GM21447 (cell line): ENCODE measurements at regions not wholly inside any gene's neighbourhood (a gene's known extent, or its start where the extent isn't known, plus 50 kb on each side); places are given as distances from the start of the nearest gene placed in this dataset.
A peak's percentile ranks its signal among the peaks of the same experiment; 100 is the strongest.

Experiments used
- ATAC-seq: cut with Tn5 transposase; IDR thresholded peaks from one replicate; pipeline ENCODE4 v1.9.1; 2021; ENCODE audit not compliant: unreplicated experiment

DNA sequence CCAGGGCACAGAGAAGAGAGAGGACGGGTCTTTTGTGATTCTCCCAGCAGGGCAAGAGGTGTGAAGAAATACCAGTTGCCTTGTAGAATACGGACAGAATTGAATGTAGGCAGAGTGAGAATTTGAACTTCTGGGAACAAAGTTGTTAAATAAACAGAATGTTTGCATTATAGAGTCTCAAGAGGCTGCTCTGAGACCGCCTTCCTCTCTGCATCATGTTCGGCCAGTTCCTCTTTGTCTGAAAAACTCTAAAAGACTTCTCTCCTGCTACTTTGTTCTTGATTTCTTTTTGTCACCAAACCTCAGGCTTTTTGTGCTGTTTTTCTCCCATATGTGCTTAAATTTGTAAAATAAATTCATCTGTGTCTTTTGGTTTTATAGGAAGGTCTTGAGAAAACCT is 256.4 kb downstream of the DLEU7 start:
- no peak for ATAC-seq

- ATAC-seq = no peak
Measured at GRCh38 chr13:50587645-50588373, 255.7 kb downstream of the DLEU7 start.

GRCh38 chr13:50588491-50589130 is 254.9 kb downstream of the DLEU7 start:
- ATAC-seq = no peak

GRCh38 chr13:50589139-50589538 is 254.4 kb downstream of the DLEU7 start:
- ATAC-seq = no peak

DNA sequence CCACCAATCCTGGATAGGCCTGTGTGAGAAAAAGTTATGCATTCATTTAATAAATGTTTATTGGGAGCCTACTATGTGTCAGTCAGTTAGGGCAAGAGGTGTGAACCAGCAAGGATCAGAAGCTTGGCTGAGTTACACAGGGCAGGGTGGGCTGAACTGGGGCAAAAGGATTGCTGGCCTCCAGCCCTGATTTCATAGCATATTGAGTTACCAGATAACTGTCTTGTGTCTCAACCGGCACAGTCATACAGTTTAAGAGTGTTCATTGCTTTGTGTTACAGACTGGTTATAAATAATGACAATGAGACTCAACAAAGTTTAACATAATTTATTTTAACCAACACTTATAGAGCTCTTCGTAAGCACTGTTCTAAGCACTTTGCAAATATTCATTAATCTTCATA is 253.8 kb downstream of the DLEU7 start:
- ATAC-seq = no peak

GRCh38 chr13:50592412-50593155 is 250.9 kb downstream of the DLEU7 start:
- ATAC-seq = no peak

DNA sequence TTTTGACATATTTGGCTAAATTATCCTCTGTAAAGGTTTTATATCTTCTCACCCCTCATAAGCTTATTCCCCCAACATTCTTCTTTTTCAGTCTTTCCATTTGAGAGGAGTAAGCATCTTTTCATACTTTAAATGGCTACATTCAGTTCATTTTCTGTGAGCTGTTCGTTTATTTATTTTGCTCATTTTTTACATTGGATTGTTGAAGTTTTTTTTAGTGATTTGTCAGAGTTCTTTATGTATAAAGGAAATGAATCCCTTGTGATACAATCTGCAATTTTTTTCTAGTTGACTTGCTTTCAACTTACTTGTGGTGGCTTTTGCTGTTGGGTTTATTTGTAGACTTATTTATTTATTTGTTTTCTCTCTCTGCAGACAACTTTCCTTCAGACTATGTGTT is 250.3 kb downstream of the DLEU7 start:
- no peak for ATAC-seq

- peak; percentile 91 for ATAC-seq
Measured at GRCh38 chr13:50594276-50595051, 249.0 kb downstream of the DLEU7 start.

DNA sequence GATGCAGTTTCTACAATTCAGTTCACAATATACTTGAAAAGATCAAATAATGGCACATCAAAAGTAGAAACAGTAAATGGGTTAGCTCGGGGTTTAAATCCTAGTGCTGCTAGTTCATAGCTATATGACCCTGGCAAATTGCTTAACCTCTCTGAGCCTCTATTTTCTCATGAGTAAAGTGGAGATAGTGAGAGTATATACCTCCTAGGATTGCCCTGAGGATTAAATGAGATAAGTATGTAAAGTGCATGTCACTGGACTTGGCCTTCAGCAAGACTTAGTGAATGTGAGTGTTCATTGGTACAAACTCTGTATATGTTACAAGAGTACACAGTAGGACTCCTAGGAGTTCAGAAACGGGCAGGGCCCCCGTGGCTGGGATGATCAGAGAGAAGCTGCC is 248.3 kb downstream of the DLEU7 start:
- no peak for ATAC-seq

DNA sequence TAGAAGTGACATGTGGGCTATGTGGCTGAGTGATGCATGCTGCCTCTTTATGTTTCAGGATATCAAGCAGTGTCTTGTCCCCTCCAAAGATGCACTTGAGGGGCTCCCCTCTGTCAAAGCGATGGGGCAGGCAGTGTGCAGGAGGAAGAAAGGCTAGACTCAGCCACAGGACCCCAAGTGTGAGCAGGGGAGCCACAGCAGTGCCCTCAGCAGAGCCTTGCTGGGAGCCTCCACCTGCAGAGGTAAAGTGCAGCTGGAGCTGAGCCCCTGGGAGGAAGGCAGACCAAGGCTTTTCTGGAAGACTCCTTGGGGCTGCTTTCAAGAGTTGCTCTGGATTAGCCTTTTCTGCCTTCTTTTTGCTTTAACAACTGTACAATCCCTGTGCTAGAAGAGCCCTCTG is 247.3 kb downstream of the DLEU7 start:
- no peak for ATAC-seq

DNA sequence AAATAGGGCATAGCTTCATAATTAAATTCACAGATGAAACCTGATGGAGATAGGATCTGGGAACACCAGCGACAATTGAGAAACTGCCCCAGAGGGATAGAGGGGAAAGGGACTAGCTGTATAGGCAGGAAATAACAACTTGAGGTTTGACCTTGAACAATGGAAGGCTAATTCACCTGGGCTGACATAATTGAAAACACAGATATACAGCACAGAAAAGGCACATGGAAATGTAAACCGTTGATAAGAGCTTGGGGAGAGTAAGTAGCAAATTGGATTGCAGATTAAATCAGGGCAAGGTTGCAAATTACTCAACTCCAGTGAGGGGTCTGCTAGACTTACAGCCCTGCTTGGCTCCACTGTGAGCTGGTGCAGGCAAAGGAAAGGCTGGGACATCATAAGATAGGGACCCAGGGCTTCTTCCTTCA is 246.7 kb downstream of the DLEU7 start:
- ATAC-seq = no peak

DNA sequence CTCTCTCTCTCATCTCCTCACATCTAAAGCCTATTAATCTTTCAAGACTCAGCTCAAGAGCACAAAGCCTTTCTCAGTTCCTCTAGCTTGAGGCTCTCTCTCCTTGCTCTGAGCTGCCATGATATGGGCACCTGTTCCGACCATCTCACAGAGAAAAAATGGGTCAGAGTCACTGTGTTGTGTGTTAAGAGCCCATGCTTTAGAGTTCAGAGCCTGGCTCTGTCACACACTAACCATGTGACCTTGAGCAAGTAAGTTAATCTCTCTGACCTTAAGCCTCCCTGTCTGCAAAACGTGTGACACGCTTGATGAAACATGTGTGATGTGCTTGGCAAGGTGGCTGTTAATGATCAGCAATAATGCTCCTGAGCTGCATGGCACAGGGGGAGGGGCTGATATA is 245.2 kb downstream of the DLEU7 start:
- ATAC-seq = no peak

DNA sequence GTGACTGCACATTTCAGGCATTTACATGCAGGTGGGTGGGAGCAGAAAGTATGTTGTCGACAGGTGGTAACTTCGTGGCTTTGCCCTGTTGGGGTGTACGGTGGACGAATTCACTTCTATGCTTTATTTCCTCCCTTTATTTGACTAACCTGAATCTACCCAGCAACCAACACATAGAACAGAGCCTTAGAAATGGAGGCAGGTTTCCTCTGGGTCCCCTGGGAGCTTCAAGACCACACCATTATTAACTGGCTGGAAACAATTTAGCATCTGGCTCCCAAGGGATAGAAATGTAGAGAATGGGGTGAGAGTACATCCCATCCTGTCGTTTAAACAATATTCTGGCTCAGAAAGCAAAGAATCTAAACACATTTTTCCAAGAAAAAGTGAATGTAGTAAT is 244.4 kb downstream of the DLEU7 start:
- no peak for ATAC-seq

GRCh38 chr13:50599927-50600326 is 243.6 kb downstream of the DLEU7 start:
- ATAC-seq = no peak

GRCh38 chr13:50608370-50608769 is 235.1 kb downstream of the DLEU7 start:
- ATAC-seq = no peak

- ATAC-seq = no peak
Measured at GRCh38 chr13:50609011-50609410, 234.5 kb downstream of the DLEU7 start.

DNA sequence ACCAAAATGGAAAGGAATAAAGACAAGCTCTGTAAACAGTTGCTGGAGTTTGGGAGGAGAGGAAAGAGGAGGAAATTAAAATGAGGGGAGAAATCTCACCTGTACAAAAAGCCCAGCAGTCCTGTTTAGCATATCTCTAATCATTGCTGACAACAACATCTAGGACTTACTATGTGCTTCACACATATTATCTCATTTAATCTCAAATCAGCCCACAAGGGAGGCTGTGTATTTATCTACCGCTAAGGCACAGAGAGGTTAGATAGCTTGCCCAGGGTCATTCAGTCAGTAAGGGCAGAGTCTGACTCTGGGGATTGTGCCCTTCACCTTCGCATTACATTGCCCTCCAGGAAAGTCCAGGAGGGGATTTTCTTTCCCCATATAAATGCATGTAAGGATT is 233.3 kb downstream of the DLEU7 start:
- ATAC-seq = no peak

DNA sequence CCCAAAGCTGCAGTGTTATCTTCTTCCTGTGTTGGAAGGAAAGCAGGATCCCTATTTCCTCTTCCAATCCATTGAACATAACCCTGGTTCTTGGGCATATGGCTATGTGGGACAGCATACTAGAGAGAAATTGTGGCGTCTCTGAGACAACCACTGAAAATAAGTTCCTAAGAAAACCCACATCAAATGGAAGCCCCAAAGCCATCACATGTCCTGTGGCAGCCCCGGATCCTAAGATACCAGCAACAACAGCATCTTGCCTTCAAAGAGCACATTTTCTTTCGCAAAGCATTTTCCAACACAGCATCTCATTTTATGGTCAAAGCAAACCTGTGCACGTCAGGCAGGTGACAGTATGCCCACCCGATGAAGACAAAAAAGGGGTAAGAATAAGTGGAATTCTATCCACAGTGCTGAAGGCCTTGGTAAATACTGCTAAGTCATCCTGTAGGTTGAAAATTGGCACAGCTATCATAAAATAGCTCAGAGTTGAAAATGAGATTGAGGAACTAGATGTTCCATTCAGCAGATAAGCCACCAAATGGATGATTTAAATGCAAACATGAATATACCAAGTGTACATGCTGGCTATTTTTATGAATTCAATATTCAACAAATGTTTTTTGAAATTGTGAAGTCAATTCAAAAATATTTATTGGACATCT is 232.2 kb downstream of the DLEU7 start:
- no peak for ATAC-seq

- no peak for ATAC-seq
Measured at GRCh38 chr13:50612717-50613116, 230.8 kb downstream of the DLEU7 start.

GRCh38 chr13:50613356-50613831 is 230.1 kb downstream of the DLEU7 start:
- ATAC-seq = no peak

DNA sequence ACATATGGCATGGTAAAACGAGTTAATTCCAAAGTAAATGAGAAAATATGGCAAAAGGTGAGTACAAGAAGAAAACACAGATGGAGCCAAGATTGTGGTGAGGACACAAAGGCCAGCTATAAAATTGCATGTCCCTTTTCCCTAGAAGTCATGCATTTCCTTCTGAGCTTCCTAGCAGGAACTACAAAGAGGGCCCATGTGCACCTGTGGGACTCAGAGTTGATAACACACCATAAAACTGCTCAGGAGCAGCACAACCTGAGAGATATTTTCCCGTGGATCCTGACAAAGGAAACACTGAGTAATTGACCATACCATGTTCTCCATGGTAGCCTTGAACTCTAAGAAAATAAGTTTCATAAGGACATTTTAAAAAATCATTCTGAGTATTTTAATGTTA is 228.3 kb downstream of the DLEU7 start:
- ATAC-seq = no peak
